Esophagus mucosa (tissue), 1 donor: ENCODE measurements at regions not wholly inside any gene's neighbourhood (a gene's known extent, or its start where the extent isn't known, plus 50 kb on each side); places are given as distances from the start of the nearest gene placed in this dataset.
"Not testable (repeated sequence)": the region's sequence is repeated elsewhere in the genome, so short reads cannot be mapped to it uniquely, and the experiment has no call there.

Source experiments
- ATAC-seq: fragments of 200-7000 bp; cut with Tn5 transposase; one replicate; pipeline ENCODE4 v1.9.1; 2020
- donor health status: DM: yes; HTN: yes; CAD: no.

- no peak for ATAC-seq
Observed at GRCh38 chr3:87873136-87873535, 185.7 kb downstream of the CGGBP1 start.

DNA sequence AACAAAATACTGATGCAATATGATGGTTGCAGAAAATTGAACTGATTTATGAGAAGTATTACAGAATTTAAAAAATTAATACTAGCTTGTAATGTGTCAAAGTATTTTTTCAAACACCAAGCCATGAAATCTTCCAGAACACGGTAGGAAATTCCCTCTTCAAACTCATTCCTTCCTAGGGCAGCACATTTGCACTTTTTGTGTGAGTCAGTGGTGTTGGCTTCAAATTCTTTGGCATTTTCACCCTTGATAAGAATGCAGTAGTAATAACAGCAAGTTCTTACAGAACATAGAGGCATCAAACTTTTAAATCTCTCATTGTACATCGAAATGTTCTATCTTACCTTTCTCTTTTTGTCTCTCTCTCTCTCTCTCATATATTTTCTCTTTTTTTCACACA lies 191.8 kb downstream of the CGGBP1 start:
- no peak for ATAC-seq

DNA sequence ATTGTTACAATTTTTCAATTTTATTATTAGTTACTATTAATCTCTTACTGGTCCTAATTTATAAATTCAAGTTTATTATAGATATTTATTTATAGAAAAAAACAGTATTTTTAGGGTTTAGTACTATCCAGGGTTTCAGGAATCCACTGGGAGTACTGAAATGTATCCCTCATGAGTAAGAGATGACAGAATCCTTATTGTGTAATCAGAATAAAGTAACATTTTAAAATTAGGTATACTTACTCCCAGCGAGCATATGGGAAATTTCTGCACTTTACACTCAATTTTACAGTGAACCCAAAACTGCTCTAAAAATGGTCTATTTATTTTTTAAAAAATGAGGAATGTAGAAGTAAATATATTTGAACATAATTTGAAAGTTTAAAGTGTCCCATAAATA lies 202.7 kb downstream of the CGGBP1 start:
- no peak for ATAC-seq

- ATAC-seq, result no peak
Observed at GRCh38 chr3:87855616-87856015, 203.2 kb downstream of the CGGBP1 start.

GRCh38 chr3:87855211-87855610 lies 203.6 kb downstream of the CGGBP1 start:
- no peak for ATAC-seq

DNA sequence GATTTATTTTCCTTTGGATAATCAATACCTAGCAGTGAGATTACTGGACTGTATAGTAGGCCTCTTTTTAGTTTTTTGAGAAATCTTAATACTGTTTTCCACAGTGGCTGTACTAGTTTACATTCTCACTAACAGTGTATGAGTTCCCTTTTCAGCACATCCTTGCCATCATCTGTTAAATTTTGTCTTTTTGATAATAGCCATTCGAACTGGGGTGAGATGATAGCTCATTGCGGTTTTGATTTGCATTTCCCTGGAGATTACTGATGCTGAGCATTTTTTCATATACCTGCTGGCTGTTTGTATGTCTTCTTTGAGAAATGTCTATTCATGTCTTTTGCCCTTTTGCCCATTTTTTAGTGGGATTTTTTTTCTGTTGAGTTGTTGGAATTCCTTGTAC lies 210.8 kb downstream of the CGGBP1 start:
- no peak for ATAC-seq

GRCh38 chr3:87837076-87837475 lies 221.7 kb downstream of the CGGBP1 start:
- ATAC-seq, result no peak

- ATAC-seq, result no peak
Observed at GRCh38 chr3:87836026-87836425, 222.8 kb downstream of the CGGBP1 start.

GRCh38 chr3:87835236-87835635 lies 223.6 kb downstream of the CGGBP1 start:
- no peak for ATAC-seq

- ATAC-seq, result no peak
Observed at GRCh38 chr3:87834327-87834726, 224.5 kb downstream of the CGGBP1 start.

GRCh38 chr3:87833039-87833377 lies 225.8 kb downstream of the CGGBP1 start:
- no peak for ATAC-seq

DNA sequence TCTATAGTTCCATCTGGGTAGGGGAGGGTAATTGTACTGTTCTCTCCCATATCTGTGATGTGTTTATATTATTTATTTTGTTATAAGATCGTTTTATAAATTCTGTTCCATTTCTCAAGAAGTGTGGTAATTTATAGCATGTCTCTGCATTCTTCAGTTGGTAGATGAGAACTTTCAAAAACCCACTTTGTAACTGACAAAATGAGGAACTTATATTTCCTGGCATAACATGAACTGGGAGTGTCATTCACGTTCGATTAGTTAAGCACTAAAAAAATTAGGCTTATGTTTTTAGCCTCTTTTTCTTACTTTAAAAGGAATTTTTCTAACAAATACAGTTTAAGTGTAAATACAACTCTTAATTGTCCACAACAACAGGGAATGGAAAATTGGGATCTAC lies 230.8 kb downstream of the CGGBP1 start:
- ATAC-seq, result no peak

GRCh38 chr3:87822563-87822962 lies 236.2 kb downstream of the CGGBP1 start:
- ATAC-seq, result no peak

GRCh38 chr3:87813503-87813902 lies 245.3 kb downstream of the CGGBP1 start:
- ATAC-seq, result not testable (repeated sequence)

DNA sequence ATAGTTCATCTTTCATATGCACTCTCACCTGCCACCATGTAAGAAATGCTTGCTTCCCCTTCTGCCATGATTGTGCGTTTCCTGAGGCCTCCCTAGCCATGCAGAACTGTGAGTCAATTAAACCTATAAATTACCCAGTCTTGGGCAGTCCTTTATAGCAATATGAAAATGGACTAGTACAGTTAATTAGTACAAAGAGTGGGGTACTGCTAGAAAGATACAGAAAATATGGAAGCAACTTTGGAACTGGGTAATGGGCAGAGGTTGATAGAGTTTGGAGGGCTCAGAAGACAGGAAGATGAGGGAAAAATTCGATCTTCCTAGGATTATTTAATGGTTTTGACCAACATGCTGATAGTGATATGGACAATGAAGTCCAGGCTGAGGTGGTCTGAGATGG lies 246.9 kb downstream of the CGGBP1 start:
- no peak for ATAC-seq

DNA sequence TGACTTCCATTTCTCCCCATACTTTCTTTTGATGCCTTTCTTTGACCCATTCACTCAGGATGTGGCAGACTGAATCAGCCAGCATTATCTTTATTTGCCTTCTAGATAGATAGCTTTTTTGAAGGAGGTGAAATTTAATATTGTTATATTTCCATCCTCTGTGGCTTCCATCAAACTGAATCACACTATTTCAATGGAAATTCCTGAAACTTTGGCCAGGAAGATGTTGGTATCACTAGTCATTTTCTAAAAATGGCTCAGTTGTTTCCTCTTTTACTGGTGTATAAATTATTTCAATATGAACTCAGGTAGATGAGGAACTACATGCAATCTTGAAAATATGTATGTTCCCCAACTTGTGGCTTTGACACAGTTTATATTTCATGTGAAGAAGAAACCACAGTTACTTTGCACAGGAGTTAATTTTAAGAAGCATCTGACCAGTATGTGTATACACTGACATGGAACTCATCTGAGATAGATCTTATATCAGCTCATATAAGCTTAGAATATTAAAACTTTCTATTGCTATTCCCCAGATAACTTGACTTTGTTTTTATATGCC lies 248.3 kb downstream of the CGGBP1 start:
- ATAC-seq, result no peak

- no peak for ATAC-seq
Observed at GRCh38 chr3:87805670-87806069, 253.1 kb downstream of the CGGBP1 start.

GRCh38 chr3:87801409-87801808 lies 257.4 kb downstream of the CGGBP1 start:
- no peak for ATAC-seq

DNA sequence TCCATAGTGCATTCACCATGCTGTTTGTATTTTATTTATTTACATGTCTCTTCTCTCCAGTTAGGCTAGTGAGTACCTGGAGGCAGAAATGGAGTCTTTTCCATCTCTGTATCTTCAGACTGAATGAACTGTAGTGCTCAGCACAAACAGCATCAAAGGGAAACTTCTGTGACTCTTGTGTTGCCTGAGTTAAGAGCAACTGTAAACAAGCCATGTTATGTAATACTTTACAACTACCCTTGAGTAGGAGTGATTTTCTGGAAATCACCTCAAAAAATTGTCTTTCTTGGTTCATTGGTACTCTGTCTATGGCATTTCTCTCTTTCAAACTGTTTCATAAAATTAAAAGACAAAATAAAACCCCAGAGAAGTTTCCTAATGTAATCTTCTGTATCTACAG lies 258.3 kb downstream of the CGGBP1 start:
- no peak for ATAC-seq

DNA sequence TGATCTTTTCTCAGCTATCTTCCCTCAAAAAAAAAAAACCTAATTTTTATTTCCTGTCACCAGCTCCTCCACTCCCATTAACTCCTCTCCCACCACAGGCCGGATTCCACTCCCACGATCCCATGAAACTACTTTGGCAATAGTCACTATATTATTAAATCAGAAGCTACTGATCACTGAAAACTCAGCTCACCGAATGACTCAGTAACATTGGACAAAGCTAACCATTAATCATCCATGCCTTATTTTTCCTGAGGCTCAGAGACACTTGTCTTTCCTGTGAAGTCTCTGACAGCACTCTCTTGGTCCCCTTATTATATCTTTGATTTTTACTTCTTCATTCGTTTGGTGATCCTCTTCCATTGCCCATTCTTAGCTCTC lies 260.2 kb downstream of the CGGBP1 start:
- ATAC-seq, result no peak

DNA sequence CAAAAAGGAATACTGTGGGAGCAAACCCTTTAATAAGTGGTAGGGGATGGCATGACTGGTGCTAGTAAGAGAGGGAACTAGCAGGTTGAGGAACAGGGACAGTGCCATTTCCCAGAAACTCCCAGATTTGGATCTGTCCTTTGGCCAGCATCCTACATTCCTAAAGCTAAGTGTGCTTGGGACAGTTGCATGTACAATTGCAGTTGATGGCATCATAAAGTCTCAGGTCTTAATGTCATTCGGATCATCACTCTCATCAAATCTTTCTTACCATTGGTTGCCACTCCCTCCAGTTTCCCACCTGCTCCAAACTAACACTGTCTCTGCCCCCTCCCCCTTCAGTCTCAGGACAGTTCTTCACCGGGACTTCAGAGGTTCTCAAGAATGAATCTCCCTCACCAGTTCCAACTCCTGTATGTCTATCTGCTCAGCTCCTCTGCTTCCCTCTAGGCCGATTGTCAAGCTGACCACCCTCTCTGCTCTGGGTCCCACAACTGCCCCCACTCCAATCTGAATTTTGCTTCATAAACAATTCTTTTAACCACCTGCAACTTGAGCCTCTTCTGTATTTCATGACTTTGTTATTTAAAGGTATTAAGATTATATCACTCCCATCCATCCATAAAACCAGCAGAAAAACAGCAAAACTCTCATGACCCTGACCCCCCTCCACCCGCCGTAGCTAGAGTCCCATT lies 260.8 kb downstream of the CGGBP1 start:
- ATAC-seq, result no peak

- ATAC-seq, result no peak
Observed at GRCh38 chr3:87796843-87797185, 262.0 kb downstream of the CGGBP1 start.

- no peak for ATAC-seq
Observed at GRCh38 chr3:87796137-87796842, 262.5 kb downstream of the CGGBP1 start.

DNA sequence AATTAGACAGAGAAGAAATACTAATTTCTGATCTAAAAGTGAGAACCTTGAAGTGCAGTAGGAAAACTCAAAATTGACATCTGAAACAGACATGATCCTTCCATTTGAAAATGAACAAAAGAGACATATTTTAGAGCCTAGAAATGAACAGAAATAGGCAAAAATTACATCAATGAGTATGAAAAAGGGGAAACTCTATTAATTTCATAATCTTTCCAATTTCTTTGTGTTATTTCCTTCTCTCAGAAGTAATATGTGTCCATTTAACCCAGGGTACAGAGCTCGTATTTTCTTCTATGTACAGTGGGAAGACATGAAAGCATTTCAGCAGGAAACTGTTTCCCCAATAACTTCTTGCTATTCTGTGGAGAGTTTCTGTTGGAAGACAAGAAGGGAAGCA lies 263.1 kb downstream of the CGGBP1 start:
- ATAC-seq, result no peak
